ENCODE measurements at regions not wholly inside any gene's neighbourhood (a gene's known extent, or its start where the extent isn't known, plus 50 kb on each side); places are given as distances from the start of the nearest gene placed in this dataset.
"Not testable (repeated sequence)": the region's sequence is repeated elsewhere in the genome, so short reads cannot be mapped to it uniquely, and the experiment has no call there.

DNA sequence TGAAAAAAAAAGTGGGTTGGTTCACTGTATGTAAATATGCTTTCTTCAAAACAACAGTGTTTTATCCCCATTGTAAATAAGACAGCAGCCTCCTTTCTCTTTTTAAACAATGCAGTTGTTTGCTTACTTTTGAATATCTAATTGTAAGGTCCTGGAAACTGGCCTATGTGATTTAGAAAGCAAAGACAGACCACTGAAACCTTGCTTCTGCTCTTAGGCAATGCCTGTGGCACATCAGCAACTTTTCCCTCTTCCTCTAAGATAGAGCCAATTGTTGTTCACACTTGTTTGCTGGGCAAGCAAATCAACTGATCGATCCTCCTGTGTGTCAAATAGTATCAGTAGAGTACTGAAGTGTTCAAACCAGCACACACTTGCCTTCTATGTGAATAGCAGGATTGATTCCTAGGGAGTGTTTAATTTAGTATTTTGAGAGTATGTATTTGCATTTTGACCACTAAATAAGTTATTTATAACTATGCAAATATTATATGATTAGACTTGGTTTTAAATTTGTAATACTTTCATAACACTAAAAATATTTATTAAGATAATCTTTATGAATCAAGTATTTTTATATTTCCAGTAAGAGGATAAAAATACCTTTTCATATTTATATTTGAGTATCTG, 55.4 kb upstream of the GRPR start:
- no peak for DNase-seq

DNA sequence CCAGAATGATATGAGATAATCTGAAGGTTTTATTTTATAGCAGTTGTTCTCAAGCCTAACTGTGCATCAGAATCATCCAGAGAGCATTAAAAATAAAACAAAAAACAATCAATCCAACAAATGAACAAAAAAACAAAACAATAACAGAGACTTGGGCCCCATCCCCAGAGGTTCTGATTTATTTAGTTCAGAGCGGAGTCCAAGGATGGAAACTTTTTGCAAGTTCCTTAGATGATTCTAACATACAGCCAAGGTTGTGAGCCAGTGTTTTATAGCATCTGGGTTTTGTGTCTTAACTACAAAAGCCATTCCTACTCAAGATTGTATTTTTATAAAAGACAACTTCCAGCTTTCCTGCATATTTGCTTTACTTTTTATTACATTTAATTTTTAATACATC, 59.4 kb upstream of the GRPR start:
- no peak for DNase-seq

DNA sequence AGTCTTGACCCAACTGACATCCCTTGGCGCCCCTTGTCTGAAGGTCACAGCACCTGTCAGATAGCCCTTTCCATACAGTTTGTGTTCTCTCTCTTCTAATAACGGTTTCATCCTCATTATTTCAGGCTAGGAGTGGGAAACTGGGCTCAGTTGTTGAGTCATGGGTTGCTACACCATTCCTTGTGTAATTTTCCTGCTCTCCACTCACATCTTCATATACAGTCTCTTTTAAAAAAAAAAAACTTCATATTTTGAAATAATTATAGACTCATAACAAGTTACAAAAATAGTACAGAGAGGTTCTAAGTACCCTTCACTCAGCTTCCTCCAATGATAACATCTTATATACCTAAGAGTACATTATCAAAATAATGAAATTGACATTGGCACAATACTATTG, 60.2 kb upstream of the GRPR start:
- no peak for DNase-seq

DNA sequence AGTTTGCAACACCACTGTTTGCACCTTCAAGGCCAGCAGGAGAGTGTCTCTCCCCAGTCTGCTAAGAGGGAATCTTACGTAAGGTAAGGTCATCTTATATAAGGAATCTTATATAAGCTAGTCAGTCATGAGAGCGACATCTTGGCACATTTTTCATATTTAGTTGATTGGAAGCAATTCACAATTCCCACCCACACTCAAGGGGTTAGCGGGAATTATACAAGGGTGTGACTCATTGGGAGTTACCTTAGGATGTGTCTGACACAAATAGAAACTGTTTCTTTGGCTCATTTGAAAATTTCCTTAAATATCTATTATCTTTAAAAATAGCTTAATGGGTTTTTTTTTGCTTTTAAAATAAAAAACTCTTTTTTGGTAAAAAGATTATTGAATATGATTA, 62.1 kb upstream of the GRPR start:
- DNase-seq = no peak

DNA sequence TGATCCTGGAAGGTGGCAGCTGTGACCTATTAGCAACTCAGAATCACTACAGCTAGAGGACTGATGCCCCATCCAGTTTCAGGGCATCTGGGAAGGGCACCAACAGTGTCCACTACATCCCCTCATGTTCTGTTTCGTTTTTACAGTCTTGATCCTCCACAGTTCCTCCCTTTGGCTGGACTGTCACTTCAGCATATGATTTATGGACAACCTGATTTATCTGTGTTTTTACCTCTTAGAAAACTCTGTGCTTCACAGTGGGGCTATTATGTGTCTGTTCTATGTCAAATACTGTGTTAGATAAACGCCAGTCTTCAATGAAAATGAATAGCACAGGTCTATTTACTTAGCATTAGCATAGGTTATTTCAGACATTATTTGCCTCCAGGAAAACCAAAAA, 63.1 kb upstream of the GRPR start:
- no peak for DNase-seq

DNA sequence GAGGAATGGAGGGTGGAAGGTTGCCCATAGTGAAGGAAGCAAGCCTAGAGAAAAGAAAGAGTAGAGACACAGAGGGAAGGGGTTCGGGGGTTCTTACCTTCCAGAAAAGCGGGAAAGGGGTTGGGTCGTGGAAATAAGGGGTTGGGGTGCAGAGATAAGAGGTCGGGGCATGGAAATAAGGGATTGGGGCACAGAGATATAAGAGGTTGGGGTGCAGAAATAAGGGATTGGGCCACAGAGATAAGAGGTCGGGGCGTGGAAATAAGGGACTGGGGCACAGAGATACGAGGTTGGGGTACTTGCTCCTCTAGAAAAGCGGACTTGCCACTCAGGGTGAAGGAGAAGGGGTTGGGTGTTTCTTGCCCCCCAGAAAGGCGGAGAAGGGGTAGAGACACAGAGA, 74.2 kb upstream of the GRPR start:
- not testable (repeated sequence) for DNase-seq

DNA sequence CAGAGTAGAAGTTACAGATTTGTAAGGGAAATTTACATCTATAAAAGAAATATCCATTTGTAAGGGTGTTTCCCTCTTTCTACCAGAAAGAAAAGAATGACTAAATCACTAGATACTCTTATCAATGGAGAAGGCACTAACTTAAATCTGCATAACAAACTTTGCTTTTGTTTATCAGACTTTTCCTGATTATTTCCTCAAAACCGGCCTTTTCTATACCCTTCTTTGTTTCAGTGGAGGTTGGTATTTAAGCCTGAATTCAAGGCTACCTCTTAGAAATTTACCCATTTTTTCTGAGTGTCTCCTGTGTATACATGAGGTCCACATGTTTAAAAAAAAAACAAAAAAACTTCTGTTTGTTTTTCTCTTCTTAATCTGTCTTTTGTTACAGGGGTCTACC, 80.4 kb upstream of the GRPR start:
- no peak for DNase-seq

DNA sequence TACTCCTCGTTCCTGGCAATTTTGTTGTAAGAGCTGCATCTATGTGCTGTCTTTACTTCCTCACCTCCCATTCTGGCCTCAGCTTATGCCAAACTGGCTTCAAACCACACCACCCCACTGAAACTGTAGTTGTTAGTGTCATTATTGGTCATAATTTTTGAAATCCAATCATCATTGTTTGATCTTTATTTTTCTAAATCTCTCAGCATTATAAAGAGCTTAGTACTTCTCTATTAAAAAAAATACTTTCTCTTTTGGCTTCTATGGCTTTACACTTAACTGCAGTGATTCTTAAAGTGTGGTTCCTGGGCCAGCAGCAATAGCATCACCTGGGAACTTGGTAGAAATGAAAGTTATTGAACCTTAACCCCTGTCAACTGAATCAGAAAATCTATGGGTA, 83.5 kb upstream of the GRPR start:
- DNase-seq = no peak

DNA sequence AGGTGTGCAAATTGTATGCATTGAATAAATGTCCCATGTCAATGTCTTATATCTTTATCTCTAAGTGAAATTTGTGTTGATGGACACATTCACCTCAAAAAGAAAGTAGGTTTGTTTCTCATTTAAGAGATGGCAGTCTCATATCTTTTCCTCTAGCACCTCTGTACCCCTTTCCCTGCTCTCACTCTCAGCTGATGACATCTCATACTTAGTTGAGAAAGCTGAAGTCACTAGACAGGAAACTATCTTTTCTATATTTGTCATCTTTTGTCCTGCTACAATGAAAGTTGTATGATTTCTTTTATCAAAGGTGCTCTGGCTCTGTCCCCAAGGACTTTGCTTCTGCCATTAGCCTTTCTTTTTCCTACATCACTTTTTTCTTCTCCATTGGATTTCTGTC, 84.0 kb upstream of the GRPR start:
- no peak for DNase-seq

DNA sequence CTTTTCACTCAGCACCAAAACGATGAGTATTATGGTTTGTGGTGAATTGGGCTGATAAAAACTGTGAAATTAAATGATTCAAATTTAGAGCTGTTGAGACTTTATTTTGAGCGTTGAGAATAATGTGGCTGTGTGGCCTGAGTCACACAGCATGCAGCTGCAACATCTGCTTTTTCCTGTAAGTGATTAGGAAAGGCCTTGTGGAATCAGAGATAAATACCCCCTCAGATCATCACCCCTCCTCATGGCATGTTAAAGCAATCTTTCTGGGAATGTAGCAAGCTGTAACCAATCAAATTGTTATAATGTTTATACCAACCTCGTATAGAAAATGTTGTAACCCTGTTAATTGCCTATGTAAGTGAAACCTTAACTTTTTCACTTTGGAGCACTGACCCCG, 90.0 kb upstream of the GRPR start:
- no peak for DNase-seq

DNA sequence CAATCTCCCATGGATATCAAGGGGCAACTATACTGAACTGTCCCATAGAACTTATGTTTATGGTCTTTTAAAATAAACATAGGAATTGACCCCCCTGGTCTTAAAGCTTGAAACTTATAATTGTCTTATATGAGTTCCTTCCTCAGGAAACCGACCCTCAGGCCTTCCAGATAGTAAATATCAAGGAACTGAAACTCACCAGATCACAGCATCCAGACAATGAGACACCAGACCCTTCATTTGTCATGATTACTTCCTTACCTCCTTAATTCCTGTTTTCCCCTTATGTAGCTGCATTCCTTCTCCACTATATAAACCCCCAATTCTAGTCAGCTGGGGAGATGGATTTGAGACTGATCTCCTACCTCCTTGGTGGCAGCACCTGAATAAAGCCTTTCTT, 94.8 kb upstream of the GRPR start:
- no peak for DNase-seq

DNA sequence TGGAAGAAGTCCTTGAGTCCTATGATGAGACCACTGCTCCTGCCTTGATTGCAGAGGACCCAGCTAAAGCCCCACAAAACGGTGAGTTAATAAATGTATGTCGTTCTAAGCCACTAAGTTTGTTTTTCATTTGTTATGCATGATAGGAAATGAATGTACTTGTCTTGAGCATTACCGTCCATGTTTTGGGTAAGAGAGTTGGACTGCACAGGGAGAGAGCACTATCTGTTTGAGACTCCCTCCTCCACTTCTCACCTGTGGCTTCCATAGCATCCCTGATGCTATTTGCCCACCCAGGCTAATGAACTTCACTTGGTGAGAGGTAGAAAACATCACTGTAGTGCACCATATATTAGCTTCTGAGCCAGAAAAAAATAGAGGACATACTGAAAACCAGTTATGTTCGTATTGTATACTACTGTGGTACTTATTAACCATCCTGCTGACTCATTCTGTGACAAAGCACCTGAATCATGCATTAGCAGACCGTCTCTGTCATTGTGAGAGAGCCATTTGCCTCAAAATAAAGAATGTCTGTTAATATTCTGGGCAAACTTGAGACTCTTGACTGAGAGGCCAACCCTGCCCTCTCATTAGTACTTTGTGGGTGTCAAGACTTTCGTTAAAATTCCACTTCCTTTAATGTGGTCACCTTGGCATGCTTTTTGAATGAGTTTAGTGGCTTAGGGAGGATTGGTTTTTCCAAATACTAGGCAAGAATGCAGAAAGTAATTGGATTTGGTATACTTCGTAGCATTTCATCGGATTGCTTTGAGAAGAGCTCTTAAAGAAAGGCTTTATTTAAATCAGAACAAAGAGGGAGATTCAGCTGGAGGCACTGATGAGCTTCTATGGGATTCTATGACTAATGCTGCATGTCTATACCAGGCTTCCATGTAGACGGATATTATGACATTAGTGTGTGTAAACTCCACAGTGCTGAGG, 99.3 kb upstream of the GRPR start:
- no peak for DNase-seq

DNA sequence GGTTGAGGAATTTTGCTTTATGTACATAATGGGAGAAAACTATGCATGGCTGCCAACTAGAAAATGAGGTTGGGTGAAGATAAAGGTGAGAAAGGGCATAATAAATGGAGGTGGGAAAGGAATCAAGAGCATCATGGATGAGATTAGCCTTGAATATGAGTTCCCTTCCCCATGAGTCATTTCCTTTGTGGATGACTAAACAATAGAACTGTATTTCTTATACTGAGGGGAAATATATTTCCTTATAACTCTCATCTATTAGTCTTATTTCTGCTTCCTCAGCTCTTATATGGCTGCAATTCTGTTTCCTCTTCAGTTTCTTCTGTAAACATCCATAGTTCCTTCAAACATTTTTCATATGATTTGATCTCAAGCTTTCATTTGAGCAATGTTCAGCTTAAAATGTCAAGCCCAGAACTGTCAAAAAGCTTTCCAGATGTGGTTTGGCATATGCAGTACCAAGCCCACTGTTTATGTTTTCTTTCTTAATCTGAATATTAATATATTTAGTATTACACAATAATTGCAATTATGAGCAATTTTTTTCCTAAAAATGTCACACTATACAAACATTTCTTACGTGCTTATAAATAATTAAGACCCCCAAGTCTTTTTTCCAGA, 100.7 kb upstream of the GRPR start:
- no peak for DNase-seq

DNA sequence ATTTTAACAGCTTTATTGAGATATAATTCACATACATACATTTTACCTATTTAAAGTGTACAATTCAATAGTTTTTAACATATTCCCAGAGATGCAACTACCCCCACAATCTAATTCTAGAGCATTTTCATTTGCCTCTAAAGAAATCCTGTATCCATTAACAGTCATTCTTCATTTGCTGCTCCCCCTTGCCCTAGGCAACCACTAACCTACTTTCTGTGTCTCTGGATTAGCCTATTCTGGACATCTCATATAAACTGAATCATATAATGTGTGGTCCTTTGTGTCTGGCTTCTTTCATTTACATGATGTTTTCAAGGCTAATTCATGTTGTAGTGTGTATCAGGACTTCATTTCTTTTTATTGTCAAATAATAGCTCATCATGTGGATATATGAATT, 105.1 kb upstream of the GRPR start:
- DNase-seq = no peak

DNA sequence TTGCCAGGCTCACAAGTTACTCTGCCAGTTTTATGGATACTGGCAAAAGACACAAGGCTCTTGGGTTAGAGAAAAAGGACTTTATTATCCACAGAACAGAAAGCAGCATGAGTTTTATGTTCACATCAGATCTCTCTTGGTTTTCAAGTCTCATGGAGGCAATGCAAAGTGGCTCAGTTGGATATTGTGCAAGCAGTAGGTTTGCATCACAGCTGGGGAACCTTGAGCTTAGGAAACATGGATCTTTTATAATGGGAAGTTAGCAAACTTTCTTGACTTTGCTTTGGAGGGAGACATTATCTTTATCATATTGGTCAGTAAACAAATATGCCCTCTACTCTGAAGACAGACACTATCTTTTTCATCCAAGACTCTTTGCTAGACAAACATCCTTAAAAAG, 109.2 kb upstream of the GRPR start:
- no peak for DNase-seq

DNA sequence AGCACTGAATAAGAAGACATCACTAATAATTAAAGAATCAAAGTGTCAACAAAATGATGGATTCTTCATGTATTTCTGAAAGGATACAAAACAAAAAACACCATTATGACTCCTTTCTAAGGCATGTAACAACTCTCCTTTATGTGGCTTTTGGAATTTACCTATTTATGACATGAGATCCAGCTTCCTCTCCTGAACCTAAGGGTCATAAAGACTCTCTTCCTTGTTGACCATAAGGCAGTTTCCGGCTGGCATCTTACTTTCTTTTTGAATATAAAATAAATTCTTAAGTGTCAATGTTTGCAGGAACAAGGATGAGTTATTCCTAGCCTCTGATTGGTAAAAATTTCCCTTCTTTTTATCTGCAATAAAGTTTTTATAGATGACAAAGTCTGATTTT, 111.1 kb upstream of the GRPR start:
- DNase-seq = no peak

DNA sequence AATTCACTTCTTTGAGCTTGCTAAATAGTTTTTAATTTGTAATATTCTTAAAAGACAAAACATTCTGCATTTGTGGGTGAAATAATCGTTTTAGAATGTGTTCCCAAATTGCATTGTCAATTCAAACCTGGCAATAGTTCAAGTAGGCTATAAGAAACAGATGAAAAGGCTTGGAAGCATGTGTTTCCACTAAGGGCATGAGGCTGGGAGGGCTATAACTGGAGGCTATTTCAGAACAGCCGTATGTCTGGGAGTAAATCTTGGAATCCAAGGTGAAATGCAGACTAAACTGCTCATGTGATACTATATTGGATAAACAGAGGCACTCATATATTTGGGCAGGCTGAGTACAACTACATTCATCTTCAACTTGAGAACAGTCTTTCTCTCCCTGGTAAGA, 117.4 kb upstream of the GRPR start:
- no peak for DNase-seq

DNA sequence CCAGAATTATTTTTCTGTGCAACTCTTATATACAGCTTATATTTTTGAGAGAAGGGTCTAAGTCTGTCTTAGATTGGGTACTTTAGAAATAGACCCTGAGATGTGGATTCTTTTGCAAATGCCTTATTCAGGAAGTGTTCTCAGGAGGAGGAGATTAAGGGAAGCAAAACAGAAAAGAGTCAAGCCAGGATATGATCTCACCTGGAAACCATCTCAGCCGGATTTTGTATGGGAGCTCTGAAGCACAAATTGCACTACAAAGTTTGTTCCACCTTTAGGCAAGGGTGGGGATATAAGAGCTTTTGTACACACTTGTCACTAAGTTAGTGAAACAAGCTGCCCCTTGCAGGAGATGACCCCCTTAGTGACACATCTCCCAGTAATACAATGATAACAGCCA, 121.2 kb upstream of the GRPR start:
- DNase-seq = no peak

DNA sequence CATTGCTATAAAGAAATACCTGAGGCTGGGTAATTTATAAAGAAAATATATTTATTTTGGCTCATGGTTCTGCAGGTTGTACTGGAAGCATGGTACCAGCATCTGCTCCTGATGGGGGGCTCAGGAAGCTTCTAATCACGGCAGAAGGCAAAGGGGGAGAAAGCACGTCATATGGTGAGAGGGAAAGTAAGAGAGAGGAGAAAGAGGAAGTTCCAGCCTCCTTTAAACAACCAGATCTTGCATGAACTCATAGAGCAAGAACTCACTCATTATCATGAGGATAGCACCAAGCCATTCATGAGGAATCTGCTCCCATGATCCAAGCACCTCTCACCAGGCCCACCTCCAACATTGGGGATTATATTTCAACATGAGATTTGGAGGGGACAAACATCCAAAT, 125.0 kb upstream of the GRPR start:
- DNase-seq = no peak

DNA sequence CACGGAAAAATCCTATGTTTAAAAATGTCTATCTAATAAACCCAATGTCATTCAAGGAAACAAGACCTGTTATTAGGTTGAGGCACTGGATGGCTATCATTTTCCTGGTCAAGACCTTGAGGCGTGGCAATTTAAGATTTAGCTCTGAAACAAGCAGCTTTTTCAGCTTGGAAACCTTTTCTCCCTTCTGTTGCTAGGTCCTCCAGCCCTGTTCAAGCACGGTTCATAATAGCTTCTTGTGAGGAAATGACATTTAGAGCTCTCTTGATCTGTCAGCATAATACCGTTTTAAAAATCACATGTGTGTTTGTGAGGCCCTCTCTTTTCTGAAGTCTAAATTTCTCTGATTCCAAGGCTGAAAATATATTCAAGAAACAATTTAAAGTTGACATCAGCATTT, 133.6 kb upstream of the GRPR start:
- no peak for DNase-seq

DNA sequence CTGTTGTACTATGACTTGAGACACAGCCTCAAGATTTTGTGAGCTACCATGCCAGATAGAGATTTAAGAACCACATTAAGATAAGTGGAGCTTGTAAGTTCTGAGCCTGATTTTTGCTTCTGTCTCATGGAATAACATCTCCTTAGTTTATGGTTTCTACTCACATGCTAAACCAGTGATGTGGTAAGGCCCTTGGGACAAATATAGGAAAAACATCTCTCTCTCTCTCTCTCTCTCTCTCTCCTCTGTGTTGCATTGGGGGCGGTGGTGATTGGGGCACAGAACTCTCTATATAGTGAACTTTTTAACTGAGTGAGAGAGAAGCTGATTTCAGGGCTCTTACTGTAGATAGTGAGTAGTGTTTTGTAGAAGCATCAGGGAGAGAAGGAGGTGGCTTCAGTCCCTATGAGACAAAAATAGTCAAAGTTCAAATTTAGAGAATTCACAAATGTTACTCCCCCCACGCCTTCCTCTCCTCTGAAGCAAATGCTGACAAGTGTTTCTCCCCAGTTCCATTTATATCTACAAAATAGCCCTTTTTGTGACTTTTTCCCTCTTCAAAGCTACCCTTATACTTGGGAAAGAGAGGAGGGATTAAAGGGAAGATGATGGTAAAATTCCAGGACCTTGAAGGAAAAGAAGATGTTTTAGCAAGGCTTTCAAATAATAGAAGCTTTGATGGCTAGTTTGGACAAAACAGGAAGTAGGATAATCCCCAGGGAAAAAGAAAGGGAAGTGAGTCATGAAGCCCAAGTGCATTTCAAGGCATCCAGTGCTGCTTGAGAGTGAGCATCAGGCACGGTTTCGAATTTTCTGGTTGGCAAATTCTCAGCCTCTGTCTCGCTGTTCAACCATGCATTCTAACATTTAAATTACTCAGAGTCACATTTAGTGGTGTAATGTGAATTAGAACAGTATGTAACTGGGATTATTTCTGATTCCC, 134.3 kb upstream of the AP1S2 start:
- DNase-seq = peak; percentile 2

DNA sequence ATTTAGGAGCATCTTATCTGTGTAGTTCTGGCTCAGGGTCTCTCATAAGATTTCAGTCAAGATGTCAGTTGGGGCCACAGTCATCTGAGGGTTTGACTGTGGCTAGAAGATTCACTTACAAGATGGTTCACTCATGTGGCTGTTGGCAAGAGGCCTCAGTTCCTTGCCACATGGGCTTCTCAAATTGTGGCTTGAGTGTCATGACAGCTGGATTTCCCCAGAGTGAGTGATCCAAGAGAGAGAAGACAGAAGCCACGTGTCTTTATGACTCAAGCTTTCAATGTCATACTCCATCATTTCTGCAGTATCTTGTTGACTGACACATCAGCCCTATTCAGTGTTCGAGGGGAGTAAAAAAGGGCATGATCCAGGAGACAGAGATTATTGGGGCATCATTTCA, 131.3 kb upstream of the AP1S2 start:
- no peak for DNase-seq

Measured in renal pelvis (tissue), 1 donor.